GM18861 (cell line): ENCODE measurements at regions not wholly inside any gene's neighbourhood (a gene's known extent, or its start where the extent isn't known, plus 50 kb on each side); places are given as distances from the start of the nearest gene placed in this dataset.
"Not testable (repeated sequence)": the region's sequence is repeated elsewhere in the genome, so short reads cannot be mapped to it uniquely, and the experiment has no call there.

Source experiments
- ATAC-seq: cut with Tn5 transposase; IDR thresholded peaks from one replicate; pipeline ENCODE4 v1.9.1; 2021; ENCODE audit not compliant: unreplicated experiment

GRCh38 chr7:68410693-68411092, 1187.6 kb upstream of the AUTS2 start:
- ATAC-seq = not testable (repeated sequence)

DNA sequence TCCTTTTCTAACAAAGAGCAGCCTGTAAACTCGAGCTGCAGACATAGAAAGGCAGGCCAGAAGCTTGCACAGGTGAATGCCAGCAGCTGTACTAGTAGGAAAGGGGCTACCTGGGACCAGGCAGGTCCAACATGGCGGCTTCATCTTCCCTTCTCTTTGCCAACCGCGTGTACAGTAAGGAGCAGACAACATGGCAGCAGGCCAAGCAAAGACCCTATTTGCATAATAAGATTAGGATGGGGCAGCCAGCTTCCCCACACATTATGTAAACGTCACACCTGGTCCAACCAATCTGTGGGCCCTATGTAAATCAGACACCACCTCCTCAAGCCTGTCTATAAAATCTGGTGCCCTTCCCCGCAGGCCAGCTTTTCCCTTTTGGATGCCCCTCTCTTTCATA, 1186.5 kb upstream of the AUTS2 start:
- no peak for ATAC-seq

DNA sequence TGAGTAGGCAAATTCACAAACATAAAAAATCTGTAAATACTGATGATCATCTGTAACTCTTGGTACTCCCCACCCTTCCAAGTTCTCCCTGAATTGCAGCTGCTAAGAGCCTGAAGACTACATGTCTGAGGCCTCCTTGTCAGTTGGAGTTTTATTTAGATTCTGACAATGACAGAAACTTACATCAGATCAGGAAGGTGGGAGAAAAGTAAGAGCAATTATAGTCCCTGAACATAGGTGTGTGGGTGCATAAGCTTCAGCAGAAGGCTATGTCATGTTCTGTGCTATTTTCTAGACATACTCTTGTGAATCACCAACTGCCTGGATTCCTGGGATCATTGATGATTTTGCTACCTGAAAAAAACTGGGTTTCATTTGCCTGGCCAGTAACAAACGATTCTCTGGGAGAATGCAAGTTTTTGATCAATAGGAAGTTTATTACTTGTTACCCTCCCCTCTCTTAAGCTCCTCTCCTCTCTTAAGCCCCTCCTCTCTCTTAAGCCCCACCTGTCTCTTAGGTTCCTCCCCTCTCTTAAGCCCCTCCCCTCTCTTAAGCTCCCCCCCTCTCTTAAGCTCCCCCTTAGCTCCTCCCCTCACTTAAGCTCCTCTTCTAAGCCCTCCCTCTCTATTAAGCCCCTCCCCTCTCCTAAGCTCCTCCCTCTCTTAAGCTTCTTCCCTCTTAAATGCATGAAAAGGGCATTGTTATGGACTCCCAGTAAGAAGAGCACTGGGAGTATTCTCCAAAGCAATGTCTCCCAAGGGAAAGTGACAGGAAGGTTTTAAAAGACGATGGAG, 1183.4 kb upstream of the AUTS2 start:
- ATAC-seq = no peak

DNA sequence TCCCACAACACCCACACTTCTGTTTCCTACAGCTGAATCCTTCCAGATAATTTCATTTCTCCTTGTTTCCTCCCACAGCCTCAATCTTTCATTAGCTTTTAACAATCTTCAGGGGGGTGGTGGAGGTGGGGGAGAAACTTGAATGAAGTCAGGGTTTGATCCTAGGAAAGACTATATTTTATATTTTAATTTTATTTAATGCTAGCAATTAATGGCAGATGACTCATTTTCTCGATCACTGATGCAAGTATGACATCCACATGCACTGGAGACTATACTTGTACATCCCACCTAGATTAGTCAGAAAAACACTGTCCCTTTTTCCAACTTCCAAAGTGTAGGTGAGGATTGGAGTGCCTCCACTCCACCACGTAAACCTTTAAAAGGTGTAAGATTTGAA, 1181.3 kb upstream of the AUTS2 start:
- no peak for ATAC-seq

DNA sequence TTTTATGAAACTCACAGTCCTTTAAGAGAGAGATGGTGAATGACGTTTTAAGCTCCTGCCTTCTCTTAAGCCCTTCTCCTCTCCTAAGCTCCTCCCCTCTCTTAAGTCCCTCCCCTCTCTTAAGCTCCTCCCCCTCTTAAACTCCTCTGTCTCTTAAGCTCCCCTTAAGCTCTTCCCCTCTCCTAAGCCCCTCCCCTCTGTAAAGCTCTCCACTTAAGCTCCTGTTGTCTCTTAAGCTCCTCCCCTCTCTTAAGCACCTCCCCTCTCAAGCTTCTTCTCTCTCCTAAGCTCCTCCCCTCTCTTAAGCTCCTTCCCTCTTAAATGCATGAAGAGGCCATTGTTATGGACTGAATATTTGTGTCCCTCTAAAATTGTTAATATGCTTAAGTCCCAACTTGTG, 1180.6 kb upstream of the AUTS2 start:
- no peak for ATAC-seq

- ATAC-seq = no peak
Measured at GRCh38 chr7:68420342-68421192, 1177.7 kb upstream of the AUTS2 start.

DNA sequence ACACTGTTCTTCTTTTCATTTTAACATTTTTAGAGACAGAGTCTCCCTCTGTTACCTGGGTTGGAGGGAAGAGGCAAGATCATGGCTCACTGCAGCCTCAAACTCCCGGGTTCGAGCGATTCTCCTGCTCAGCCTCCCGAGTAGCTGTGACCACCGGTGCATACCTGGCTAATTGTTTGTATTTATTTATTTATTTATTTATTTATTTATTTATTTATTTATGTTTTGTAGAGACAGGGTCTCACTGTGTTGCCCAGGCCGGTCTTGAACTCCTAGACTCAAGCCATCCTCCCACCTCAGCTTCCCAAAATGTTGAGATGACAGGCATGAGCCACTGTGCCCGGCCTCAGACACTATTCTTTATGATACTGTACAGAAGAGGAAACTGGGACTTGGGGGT, 1176.6 kb upstream of the AUTS2 start:
- no peak for ATAC-seq

- ATAC-seq = no peak
Measured at GRCh38 chr7:68422281-68422680, 1176.0 kb upstream of the AUTS2 start.

DNA sequence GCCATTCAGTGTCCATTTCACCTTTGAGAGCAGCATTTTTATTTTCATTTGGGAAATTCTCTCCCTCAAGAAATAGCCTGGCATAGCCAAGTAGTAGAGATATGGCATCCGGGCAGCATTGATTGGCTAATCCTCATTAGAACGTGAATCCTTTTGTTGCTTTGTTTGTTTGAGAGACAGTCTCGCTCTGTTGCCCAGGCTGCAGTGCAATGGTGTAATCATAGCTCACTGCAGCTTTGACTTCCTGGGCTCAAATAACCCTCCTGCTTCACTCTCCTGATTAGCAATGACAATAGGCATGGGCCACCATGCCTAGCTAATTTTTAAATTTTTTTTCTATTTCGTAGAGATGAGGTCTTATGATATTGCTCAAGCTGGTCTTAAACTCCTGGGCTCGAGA, 1174.9 kb upstream of the AUTS2 start:
- ATAC-seq = no peak

DNA sequence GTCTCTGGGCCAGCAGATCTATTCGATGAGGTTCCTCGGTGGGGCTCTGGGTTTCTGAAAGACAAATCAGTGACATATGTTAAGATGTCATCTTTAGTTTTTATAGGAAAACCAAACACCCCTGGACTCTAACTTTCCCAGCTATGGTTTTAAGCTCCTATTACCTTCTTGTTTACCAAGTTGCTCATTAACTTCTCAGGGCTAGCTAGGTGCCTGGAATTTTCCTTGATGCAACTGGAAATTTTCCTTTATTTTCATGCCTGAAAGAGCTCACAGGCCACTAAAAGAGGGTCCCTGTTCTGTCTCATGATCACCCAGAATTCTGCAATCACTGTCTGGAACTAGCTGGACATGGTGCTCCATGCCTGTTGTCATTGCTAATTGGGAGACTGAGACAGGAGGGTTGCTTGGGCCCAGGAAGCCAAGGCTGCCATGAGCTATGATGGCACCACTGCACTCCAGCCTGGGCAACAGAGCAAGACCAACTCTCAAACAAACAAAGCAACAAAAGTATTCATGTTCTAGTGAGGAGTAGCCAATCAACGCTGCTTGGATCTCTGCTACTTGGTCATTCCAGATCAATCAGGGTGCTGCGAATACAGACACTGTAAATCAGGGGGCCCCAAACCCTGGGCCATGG, 1173.5 kb upstream of the AUTS2 start:
- ATAC-seq = no peak

- ATAC-seq = no peak
Measured at GRCh38 chr7:68425377-68425776, 1172.9 kb upstream of the AUTS2 start.

DNA sequence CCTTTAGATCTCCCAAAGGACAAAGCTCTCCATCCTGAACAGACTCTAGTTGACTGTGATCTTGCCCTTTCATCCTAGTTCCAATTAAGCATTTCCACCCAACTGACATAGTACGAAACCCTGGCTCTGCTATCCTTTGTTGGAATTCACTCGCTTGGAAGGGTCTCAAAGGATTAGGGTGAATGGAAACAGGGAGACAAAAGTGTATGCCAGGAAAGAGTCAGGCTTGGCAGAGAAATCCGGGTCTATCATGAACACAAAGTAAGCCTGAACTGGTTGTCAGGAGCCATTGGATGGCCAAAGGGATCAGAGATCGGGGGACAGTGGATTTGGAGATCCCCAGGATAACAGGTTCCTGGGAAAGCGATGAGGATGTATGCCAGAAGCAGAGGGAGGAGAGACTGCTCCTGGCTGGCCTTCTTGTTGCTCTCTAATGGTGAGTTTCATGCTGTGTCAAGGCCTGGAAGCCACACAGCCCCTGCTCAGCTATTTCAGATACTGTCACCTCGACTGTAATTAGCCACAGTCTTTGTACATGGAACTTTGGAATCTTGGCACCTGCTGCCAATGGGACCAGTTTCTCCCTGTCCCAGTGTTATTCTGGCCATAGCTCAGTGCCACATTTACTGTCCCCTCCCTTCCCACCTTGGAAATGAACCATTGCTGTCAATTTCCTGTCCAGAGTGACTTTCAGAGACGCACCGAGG, 1168.7 kb upstream of the AUTS2 start:
- no peak for ATAC-seq

- no peak for ATAC-seq
Measured at GRCh38 chr7:68432585-68432984, 1165.7 kb upstream of the AUTS2 start.

GRCh38 chr7:68433462-68434070, 1164.7 kb upstream of the AUTS2 start:
- ATAC-seq = no peak

- no peak for ATAC-seq
Measured at GRCh38 chr7:68434857-68435256, 1163.4 kb upstream of the AUTS2 start.

GRCh38 chr7:68438016-68438415, 1160.3 kb upstream of the AUTS2 start:
- no peak for ATAC-seq

DNA sequence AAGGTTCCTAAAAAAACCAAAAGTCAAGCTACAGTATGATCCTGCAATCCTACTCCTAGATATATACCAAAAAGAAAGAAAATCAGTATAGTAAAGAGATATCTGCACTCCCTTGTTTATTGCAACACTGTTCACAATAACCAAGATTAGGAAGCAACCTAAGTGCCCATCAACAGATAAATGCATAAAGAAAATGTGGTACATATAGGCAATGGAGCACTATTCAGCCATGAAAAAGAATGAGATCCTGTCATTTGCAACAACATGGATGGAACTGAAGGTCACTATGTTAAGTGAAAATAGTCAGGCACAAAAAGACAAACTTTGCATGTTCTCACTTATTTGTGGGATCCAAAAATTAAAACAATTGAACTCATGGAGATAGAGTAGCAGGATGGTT, 1159.5 kb upstream of the AUTS2 start:
- ATAC-seq = no peak

- no peak for ATAC-seq
Measured at GRCh38 chr7:68439897-68440296, 1158.4 kb upstream of the AUTS2 start.

DNA sequence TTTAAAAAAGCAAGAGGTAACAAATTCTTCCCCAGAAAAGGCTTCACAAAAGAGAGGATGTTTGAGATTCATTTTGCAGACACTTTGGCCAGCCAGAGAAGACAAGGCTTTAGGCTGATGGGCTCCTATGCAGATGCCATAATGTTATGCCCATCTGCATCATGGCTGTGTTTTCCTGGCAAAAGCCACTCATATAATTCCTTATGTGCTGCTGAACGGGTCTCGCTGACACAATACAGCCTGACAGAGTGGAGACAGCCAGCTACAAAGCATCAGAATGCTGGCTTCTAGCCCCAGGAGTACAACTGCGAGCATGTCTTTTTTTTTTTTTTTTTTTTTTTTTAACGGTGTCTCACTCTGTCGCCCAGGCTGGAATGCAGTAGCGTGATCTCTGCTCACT, 1157.4 kb upstream of the AUTS2 start:
- no peak for ATAC-seq

DNA sequence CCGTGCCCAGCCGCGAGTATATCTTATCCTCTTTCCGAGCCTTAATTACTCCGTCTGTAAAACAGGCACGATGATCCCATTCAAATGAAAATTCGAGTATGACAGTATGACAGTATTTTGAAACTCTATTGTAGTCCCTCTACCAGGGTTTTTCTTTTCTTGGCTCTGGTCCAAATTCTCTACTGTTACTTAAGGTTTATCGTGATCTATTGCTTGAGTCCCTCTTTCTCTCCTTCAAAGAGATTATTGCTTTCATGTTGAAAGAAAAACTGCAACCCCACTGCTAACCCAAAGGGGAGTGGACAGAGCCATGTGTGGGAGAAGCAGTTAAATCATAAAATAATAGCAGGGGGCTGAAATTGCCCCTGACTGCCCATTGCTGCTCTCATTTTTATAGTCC, 1156.6 kb upstream of the AUTS2 start:
- no peak for ATAC-seq
